ENCODE measurements at regions not wholly inside any gene's neighbourhood (a gene's known extent, or its start where the extent isn't known, plus 50 kb on each side); places are given as distances from the start of the nearest gene placed in this dataset.

GRCh38 chr2:2689306-2689705, 358.2 kb upstream of the MYT1L start:
- no peaks in the 10 kb centered on the region for H3K36me3 ChIP-seq (ENCODE audit: low read length)
- H3K9me2 ChIP-seq (replicated peaks; ENCODE audit: insufficient read depth, low read length): no peaks in the 10 kb centered on the region
- no peak for TF ChIP-seq EZH2phosphoT487 (conservative IDR thresholded peaks at IDR 0.05; ENCODE audit: low read length)
- TF ChIP-seq CTCF (IDR thresholded peaks at IDR 0.05; ENCODE audit: insufficient read depth, low read length, poor library complexity, severe bottlenecking): no peak
- no peak overlapping the region for H3K4me3 ChIP-seq (ENCODE audit: insufficient read depth, low read length, poor library complexity, severe bottlenecking)
- no peak overlapping the region for H2AFZ ChIP-seq (ENCODE audit: low read depth, low read length, severe bottlenecking)
- H3K9ac ChIP-seq (ENCODE audit: low read length): no peak overlapping the region
- no peaks in the 10 kb centered on the region for H3F3A ChIP-seq (ENCODE audit: insufficient read depth)
- no peaks in the 10 kb centered on the region for H3K27me3 ChIP-seq (ENCODE audit: low read length)
- H3K79me2 ChIP-seq (ENCODE audit: insufficient read depth, low read length): no peaks in the 10 kb centered on the region
- H4K20me1 ChIP-seq (ENCODE audit: low read depth, low read length): no peaks in the 10 kb centered on the region
- no peak overlapping the region for H3K4me2 ChIP-seq (ENCODE audit: low read depth, low read length, poor library complexity, severe bottlenecking)
- no peak overlapping the region for H3K27ac ChIP-seq (ENCODE audit: low read depth, low read length)
- H3K9me3 ChIP-seq (ENCODE audit: insufficient read depth, low read length): no peaks in the 10 kb centered on the region

GRCh38 chr2:2688254-2688653, 357.2 kb upstream of the MYT1L start:
- Histone ChIP-seq H3K9me2 (replicated peaks; ENCODE audit: insufficient read depth, low read length) (no peaks in the 10 kb centered on the region), H3K4me2 (ENCODE audit: low read depth, low read length, poor library complexity, severe bottlenecking) (no peak overlapping the region), H3F3A (ENCODE audit: insufficient read depth) (no peaks in the 10 kb centered on the region), H3K27ac (ENCODE audit: low read depth, low read length) (no peak overlapping the region), H3K9ac (ENCODE audit: low read length) (no peak overlapping the region), H3K27me3 (ENCODE audit: low read length) (no peaks in the 10 kb centered on the region), H2AFZ (ENCODE audit: low read depth, low read length, severe bottlenecking) (no peak overlapping the region), H3K36me3 (ENCODE audit: low read length) (no peaks in the 10 kb centered on the region), H3K9me3 (ENCODE audit: insufficient read depth, low read length) (no peaks in the 10 kb centered on the region), H3K4me3 (ENCODE audit: insufficient read depth, low read length, poor library complexity, severe bottlenecking) (no peak overlapping the region), H4K20me1 (ENCODE audit: low read depth, low read length) (no peaks in the 10 kb centered on the region), H3K79me2 (ENCODE audit: insufficient read depth, low read length) (no peaks in the 10 kb centered on the region)
- TF ChIP-seq EZH2phosphoT487 (conservative IDR thresholded peaks at IDR 0.05; ENCODE audit: low read length) (no peak), CTCF (IDR thresholded peaks at IDR 0.05; ENCODE audit: insufficient read depth, low read length, poor library complexity, severe bottlenecking) (no peak)

- Histone ChIP-seq H3K27me3 (ENCODE audit: low read length) (no peaks in the 10 kb centered on the region), H3K4me2 (ENCODE audit: low read depth, low read length, poor library complexity, severe bottlenecking) (no peak overlapping the region), H4K20me1 (ENCODE audit: low read depth, low read length) (no peaks in the 10 kb centered on the region), H3K27ac (ENCODE audit: low read depth, low read length) (no peak overlapping the region), H3K9me3 (ENCODE audit: insufficient read depth, low read length) (no peaks in the 10 kb centered on the region), H3K4me3 (ENCODE audit: insufficient read depth, low read length, poor library complexity, severe bottlenecking) (no peak overlapping the region), H3K9me2 (replicated peaks; ENCODE audit: insufficient read depth, low read length) (no peaks in the 10 kb centered on the region), H3F3A (ENCODE audit: insufficient read depth) (no peaks in the 10 kb centered on the region), H3K79me2 (ENCODE audit: insufficient read depth, low read length) (no peaks in the 10 kb centered on the region), H2AFZ (ENCODE audit: low read depth, low read length, severe bottlenecking) (no peak overlapping the region), H3K36me3 (ENCODE audit: low read length) (no peaks in the 10 kb centered on the region), H3K9ac (ENCODE audit: low read length) (no peak overlapping the region)
- TF ChIP-seq EZH2phosphoT487 (conservative IDR thresholded peaks at IDR 0.05; ENCODE audit: low read length): no peak
- no peak for TF ChIP-seq CTCF (IDR thresholded peaks at IDR 0.05; ENCODE audit: insufficient read depth, low read length, poor library complexity, severe bottlenecking)
Measured at GRCh38 chr2:2687745-2688144, 356.7 kb upstream of the MYT1L start.

- H3K9me2 ChIP-seq (replicated peaks; ENCODE audit: insufficient read depth, low read length): no peaks in the 10 kb centered on the region
- H3K4me3 ChIP-seq (ENCODE audit: insufficient read depth, low read length, poor library complexity, severe bottlenecking): no peak overlapping the region
- no peaks in the 10 kb centered on the region for H3F3A ChIP-seq (ENCODE audit: insufficient read depth)
- no peak overlapping the region for H3K27ac ChIP-seq (ENCODE audit: low read depth, low read length)
- no peaks in the 10 kb centered on the region for H3K27me3 ChIP-seq (ENCODE audit: low read length)
- H3K9ac ChIP-seq (ENCODE audit: low read length): no peak overlapping the region
- H3K4me2 ChIP-seq (ENCODE audit: low read depth, low read length, poor library complexity, severe bottlenecking): no peak overlapping the region
- H3K9me3 ChIP-seq (ENCODE audit: insufficient read depth, low read length): no peaks in the 10 kb centered on the region
- no peaks in the 10 kb centered on the region for H4K20me1 ChIP-seq (ENCODE audit: low read depth, low read length)
- no peaks in the 10 kb centered on the region for H3K79me2 ChIP-seq (ENCODE audit: insufficient read depth, low read length)
- H2AFZ ChIP-seq (ENCODE audit: low read depth, low read length, severe bottlenecking): no peak overlapping the region
- no peaks in the 10 kb centered on the region for H3K36me3 ChIP-seq (ENCODE audit: low read length)
- TF ChIP-seq EZH2phosphoT487 (conservative IDR thresholded peaks at IDR 0.05; ENCODE audit: low read length) (no peak), CTCF (IDR thresholded peaks at IDR 0.05; ENCODE audit: insufficient read depth, low read length, poor library complexity, severe bottlenecking) (no peak)
Measured at GRCh38 chr2:2686222-2686621, 355.1 kb upstream of the MYT1L start.

Data from SU-DHL-6 (cell line).